Left lobe of liver (tissue), 2 donors: ENCODE measurements at regions not wholly inside any gene's neighbourhood (a gene's known extent, or its start where the extent isn't known, plus 50 kb on each side); places are given as distances from the start of the nearest gene placed in this dataset.
"Not testable (repeated sequence)": the region's sequence is repeated elsewhere in the genome, so short reads cannot be mapped to it uniquely, and the experiment has no call there.

ENCODE experiments used
- ATAC-seq: fragments of 200-7000 bp; cut with Tn5 transposase; one replicate; pipeline ENCODE4 v1.9.1; 2020; ENCODE audit warnings: mild to moderate bottlenecking, moderate library complexity
- DNase-seq: peaks from one replicate; pipeline ENCODE4 v3.0.0-alpha.2; 2020; ENCODE audit warnings: low spot score
- donor health status: DM: no; HTN: no; CAD: no; lungs with moderate emphysema.
- donor health status: DM: no; HTN: yes; CAD: no.

DNA sequence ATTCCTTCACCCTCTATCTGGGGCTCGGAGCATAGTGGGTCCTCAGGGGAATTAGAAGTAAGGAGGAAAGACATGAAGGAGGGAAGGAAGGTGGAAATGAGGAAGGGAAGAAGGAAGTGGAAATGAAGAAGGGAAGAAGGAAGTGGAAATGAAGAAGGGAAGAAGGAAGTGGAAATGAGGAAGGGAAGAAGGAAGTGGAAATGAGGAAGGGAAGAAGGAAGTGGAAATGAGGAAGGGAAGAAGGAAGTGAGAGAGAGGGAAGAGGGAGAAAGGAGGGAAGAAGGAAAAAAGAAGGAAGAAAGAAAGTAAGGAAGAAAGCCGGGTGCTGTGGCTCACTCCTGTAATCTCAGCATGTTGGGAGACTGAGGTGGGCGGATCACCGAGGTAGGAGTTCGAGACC, 125.6 kb upstream of the SALL4 start:
- not testable (repeated sequence) for ATAC-seq, DNase-seq

DNA sequence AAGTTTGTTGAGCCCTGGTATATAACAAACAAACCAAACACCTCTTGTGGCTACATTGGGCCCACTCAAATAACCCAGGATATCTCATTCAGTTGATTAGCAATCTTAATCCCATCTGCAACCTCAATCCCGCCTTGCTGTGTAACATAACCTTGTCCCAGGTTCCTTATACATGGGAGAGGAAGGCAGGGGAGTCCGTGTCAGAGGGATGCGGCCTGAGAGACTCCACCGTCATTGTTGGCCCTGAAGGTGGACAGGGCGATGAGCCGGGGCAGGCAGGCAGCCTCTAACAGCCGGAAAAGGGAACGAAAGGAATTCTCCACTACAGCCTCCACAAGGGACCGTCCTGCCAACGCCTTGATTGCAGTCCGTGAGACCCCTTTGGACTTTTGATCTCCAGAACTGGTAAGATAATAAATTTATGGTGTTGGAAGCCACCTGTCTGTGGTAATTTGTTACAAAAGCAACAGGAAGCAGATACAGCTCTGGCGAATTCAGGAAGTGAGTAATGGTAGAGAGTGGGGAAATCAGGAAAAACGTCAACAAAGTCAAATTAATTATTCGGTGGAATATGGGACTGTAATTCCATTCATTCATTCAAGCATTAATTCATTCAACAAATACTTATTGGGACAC, 124.5 kb upstream of the SALL4 start:
- DNase-seq = no peak
- ATAC-seq = no peak

DNA sequence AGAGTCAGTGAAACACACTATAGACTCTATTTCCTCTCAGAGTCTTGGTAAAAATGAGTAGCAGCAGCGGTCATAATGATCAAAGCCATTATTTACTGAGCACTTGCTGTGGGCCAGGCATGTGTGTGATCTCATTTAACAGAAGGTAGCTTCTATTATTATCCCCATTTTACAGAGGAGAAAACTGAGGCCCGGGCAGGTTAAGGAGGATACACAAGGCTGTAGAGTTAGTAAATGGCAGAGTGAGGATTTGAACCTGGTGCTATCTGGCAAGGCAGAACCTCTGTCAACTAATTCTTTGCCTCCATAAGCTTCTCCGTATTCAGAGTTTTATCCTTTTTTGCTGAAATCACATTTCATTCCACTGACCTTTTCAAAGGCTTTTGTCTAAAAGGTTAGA, 122.2 kb upstream of the SALL4 start:
- ATAC-seq = no peak

DNA sequence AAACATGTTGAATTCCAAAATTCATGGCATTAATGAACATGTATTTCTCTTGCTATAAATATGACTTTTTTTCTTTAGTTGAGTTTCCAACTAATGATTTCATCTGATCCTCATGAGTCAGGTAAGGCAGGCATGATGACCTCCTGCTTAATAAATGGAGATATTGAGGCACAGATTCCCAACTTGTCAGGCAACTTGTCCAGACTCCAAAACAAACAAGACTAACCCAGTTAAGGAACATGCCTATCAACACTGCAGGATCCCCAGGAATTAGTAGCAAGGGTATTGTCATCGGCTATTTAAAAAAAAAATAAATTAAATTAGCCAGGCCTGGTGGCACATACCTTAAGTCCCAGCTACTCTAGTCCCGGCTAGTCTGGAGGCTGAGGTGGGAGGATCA, 121.3 kb upstream of the SALL4 start:
- ATAC-seq (no peak), DNase-seq (no peak)

More for the DNA sequence above, 122.2 kb upstream of the SALL4 start:
- no peak for DNase-seq

DNA sequence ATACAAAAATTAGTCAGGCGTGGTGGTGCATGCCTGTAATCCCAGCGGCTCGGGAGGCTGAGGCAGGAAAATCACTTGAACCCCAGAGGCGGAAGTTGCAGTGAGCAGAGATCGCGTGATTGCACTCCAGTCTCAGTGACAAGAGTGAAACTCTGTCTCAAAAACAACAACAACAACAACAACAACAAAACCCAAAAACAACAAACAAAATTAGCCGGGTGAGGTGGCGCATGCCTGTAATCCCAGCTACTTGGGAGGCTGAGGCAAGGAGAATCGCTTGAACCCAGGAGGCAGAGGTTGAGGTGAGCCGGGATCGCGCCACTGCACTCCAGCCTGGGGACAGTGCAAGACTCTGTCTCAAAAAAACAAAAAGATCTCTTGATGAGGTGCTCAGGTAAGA, 120.5 kb upstream of the SALL4 start:
- not testable (repeated sequence) for DNase-seq, ATAC-seq

DNA sequence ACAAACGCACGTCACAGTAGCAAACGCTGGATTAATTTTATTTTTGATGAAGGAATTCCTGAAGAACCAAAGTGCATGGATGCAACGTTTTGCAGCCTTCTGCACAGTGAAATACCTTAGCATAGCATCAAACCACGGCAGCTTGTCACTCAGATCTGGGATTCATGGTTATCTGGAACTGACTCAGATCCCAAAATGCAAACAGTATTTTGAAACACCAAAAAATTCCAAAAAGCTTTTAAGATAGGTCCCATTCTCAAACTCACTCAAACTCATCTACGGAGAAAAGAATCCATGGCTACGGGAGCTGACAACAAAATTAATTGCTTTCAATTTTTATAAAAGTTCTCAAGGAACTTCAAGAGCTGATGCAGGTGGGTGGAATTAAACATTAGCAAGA, 116.2 kb upstream of the SALL4 start:
- no peak for ATAC-seq
- no peak for DNase-seq

DNA sequence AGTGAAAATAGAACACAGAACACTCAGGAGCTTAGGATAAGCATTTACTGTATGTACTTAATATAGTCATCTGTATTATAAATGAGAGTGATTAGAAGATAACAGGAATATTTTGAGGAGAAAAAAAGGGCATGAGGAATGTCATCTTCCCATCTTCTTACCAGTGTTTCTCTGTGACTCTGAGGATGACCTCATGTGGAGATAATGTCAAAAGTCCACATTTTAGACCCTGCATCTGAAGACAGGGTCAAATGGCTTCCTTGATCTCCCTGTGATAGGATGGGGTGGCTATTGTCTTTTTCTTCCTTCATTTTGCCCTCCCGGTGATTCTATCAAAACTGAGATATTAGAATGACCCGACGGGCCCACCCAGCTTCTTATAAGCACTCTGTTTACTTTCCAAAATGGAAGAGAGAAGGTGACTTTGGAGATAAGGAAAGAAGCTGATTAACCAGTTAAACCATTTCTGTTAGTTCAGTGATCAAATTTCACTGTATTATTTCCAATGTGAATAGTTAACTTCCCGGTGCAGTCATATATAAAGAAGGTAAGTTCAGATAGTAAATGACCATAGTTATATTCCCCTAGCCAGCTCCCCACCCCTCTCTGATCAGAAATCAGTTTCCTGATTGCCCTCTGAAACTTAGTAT, 115.7 kb upstream of the SALL4 start:
- no peak for DNase-seq
- no peak for ATAC-seq

DNA sequence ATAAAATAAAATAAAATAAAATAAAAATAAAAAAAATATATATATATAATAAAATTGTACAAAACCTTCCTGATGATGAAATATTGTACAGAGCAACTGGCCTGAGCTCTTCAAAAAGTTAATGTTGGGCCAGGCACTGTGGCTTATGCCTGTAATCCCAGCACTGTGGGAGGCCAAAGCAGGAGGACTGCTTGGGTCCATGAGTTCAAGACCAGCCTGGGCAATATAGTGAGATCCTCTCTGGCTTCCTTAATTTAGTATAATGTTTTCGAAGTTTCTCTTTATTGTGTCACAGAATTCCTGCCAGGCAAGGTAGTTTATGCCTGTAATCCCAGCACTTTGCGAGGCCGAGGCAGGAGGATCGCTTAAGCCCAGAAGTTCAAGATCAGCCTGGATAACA, 113.9 kb upstream of the SALL4 start:
- DNase-seq = no peak

DNA sequence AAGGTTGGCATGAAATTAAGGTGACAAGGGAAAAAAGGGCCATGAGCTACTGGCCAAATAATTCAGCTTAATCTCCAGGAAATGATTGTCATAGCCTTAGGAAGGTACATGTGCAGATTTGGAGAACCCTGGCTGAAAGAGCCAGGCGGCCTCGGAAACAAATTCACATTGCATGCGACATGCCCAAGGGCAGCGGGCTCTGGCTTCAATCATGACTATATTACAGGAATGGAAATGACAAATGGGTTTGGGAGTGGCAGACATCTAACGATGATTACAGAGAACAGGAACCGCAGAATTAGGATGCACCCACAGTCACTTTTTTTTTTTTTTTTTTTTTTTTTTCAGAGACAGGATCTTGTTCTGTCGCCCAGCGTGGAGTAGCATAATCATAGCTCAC, 112.4 kb upstream of the SALL4 start:
- ATAC-seq (no peak), DNase-seq (no peak)

More for the DNA sequence above, 113.9 kb upstream of the SALL4 start:
- ATAC-seq = no peak

DNA sequence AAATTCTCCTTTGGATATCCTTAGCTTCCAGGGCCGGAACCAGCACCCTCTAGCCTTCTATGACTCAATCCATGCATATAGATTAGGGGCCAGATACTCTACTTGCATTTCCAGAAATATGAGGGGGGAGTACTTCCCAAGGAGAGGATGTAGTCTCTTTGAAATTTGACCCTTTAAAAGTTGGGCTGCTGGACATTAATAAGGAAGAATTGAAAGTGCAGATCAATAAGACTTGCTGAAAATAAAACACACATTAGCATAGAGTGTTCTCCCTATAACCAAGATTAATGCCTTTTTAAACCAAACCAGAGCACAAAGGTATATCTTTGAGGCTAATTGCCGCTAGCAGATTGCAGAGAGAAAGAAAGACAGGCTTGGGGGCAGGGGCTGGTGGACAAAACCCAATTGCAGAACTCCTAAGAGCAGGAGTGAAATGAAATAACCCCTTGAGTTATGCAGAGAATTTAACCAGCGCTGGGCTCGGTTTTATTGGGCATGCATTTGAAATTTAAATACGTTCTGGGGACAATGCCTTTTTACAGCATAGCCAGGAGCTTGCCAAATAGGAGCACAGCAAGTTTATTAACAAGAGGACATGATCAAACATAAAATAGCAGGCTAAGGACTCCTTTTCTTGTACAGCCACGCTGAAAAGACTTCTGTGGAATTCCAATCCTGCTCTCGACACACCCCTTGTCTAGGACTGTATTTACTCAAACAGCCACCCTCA, 108.2 kb upstream of the SALL4 start:
- ATAC-seq (no peak), DNase-seq (no peak)

DNA sequence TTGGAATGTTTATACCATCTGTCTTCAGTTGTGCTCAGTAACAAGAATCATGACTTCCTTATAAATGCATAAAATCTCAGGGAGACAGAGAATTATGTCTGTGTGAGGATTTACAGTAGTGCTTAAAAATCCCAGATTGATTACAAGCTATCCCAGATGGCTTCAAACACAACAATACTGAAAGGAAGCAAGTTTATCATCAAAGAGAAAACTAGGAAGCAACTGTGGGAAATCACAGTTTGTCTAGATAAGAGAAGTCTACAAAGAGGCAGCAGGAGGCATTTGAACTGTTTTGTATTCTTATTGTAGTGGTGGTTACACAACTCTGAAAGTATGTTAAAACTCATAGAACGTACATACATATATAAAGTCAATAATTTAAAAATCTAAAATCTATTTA, 104.4 kb upstream of the SALL4 start:
- DNase-seq (no peak), ATAC-seq (no peak)

DNA sequence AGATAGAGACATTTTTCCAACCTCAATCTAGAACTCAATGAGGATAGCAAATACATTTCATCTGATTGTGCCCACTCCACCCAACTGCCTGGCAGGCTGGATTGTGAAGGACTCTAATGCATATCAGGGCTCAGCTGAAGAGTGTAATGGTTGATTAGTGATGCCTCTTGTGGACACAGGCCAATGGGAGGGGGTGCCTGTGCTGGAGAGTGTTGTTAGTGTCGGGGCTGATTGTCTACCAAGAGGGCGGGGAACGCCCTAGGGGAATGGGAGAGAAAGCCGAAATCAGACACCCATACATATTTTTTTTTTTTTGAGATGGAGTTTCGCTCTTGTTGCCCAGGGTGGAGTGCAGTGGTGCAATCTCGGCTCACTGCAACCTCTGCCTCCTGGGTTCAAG, 103.7 kb upstream of the SALL4 start:
- no peak for ATAC-seq
- no peak for DNase-seq

DNA sequence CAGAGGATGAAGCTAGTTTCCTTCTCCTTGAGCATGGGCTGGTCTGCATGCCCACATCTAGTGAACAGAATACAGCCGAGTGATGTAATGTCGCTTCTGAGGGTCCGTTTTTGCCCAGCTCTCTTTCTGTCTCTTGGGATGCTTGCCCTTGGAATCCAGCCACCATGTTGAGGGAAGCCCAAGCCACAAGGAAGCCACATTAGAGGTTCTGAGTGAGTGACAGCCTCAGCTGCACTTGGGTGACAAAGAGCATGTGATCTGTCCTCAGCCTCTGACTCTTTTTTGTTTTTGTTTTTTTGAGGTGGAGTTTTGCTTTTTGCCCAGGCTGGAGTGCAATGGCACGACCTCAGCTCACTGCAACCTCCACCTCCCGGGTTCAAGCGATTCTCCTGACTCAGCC, 100.6 kb upstream of the SALL4 start:
- DNase-seq = no peak
- no peak for ATAC-seq

DNA sequence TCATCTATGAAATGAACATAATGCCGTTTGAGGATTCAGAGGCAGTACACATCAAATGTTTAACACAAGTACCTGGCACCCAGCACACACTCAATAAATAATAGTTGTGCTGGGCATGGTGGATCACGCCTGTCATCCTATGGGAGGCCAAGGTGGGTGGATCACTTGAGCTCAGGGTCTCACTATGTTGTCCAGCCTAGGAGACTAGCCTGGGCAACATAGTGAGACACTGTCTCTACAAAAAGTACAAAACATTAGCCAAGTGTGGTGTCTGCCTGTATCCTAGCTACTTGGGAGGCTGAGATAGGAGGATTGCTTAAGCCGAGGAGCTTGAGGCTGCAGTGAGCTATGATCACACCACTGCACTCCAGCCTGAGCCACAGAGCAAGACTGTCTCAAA, 98.1 kb upstream of the SALL4 start:
- DNase-seq (no peak), ATAC-seq (no peak)

DNA sequence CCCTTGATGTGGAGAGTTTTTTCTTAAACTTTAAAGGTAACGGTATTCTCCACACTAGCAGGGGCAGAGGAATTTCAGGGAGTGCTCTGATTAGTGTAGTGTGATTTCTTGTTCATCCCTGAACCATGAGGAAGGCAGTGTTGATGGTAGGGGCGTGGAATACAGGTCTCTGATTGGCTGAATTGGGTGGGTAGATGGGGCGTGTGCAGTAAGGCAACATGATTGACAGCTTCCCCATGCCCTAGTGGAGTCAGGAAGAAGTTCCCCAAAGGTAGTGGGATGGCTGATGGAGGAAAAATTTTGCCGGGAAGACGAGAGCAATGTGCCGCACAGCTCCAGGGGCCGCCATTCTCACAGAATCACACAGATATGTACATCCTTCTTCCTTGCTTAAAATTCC, 97.4 kb upstream of the SALL4 start:
- ATAC-seq (no peak), DNase-seq (no peak)

DNA sequence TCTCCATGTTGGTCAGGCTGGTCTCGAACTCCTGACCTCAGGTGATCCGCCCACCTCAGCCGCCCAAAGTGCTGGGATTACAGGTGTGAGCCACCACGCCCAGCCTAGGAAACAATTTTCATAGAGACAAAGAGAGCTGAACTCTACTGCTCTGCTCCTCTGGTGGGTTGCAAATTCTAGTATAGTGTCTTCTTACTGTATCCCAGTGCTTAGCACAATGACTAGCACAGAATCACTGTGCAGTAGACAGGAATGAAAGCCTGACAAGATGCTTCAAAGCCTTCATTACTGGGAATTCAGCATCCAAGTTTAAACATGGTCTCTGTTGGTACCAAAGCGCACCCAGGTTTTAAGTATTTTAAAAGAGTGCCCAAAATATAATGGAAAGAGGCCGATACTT, 96.5 kb upstream of the SALL4 start:
- no peak for ATAC-seq

DNA sequence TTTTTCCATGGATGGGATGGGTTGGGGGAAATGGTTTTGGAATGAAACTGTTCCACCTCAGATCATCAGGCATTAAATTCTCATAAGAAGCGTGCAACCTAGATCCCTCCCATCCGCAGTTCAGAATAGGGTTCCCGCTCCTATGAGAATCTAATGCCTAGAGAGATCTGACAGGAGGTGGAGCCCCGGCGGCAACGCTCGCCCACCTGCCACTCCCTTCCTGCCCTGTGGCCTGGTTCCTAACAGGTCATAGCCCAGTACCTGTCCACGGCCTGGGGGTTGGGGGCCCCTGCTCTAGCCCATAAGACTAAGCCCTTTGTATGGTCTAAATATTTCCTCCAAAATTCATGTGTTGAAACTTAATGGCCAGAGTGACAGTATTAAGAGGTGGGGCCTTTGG, 92.3 kb upstream of the SALL4 start:
- ATAC-seq = no peak
- no peak for DNase-seq

More for the DNA sequence above, 96.5 kb upstream of the SALL4 start:
- DNase-seq = no peak

DNA sequence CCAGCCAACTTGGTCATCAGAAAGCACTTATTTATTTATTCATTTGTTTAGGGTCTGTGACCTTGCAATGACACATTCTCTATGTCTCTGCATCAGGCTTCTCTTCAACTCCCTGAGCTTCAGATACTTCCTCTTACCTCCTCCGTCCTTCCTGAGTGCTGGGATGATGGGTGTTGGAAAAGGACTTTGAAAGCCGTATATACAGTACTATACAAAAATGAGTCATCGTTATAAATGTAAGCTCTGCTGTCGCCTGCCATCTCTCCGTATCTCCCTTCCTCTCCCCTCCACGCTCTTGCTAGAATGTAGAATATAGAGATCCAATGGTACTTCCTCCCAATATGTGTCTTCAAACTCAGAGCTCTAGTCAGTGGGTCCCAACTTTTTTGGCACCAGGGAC, 91.9 kb upstream of the SALL4 start:
- DNase-seq = no peak
- ATAC-seq = no peak

DNA sequence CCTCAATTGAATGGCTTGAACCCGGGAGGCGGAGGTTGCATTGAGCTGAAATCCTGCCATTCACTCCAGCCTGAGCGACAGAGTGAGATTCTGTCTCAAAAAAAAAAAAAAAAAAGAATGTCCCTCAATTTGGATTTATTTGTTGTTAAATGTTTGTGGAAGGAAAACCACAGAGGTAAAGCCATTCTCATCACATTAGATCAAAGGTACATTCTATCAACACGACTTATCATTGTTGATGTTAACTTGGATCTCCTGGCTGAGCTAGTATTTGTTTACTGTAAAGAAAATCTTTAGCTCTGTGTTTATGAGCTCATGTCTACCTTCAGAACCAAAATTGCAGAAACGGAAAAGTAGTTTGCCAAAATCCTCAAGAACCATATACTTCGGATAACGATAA, 91.4 kb upstream of the SALL4 start:
- ATAC-seq (no peak), DNase-seq (no peak)

DNA sequence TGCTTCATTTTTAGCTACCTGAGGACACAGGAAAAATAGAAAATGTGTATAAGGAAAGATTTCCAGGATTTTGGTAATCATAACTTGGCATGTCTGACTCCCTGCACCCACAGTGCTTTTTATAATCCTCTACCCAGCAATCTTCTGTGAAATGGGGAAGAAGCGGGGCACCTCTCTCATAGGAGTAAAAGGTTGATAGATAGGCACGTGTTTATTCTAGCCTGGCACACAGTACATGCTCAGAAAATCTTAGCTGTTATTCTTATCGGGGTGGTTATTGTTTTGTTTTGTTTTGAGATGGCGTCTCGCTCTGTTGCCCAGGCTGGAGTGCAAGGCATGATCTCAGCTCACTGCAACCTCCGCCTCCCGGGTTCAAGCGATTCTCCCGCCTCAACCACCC, 87.7 kb upstream of the SALL4 start:
- no peak for ATAC-seq
- DNase-seq = no peak

DNA sequence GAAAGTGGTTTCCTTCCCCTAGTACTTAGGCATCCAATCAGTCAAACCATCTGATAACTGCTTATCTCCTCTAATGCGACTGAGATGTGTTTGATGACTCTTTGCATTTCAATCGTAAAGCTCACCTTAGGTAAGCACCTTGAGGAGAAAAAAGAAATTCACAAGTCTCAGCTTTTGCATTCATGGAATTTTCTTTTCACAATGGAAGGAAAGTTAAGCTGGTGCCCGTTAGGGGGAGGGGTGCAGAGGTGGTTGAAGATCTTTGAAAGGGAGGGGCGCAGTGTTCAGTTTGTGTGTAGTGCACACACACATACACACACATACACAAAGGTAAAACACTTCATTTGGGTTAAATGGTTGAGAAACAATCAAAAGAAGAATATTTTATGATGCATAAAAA, 87.1 kb upstream of the SALL4 start:
- DNase-seq = no peak
- ATAC-seq = no peak

DNA sequence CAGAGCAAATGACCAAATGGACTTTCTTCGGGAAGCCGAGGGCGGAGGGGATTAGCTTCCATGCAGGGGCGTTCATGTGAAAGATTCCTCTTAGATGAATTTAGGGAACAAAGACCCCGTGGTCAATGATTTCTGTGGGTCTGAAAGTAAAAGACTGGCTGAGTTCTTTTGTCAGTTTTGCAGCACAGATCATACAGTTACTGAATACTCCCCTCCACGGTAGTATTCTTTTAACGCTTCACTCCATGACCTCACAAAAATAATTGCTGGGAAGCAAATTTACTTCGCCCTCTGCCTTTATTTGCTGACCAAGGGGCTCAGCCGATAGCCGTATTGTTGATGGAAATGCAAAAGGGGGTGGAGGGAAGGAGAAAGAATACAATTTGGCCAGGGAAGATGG, 86.0 kb upstream of the SALL4 start:
- ATAC-seq (no peak), DNase-seq (no peak)
